Prostate gland (tissue), 2 donors: ENCODE measurements at regions not wholly inside any gene's neighbourhood (a gene's known extent, or its start where the extent isn't known, plus 50 kb on each side); places are given as distances from the start of the nearest gene placed in this dataset.

Experiments
- POLR2A ChIP-seq: fragments of 450-650 bp; IDR thresholded peaks from one replicate; pipeline ENCODE4 v1.6.1; 2016; ENCODE audit warnings: antibody characterized with exemption, mild to moderate bottlenecking
- POLR2AphosphoS5 ChIP-seq: sonication (generic); formaldehyde crosslinking; IDR thresholded peaks from one replicate; pipeline ENCODE4 v1.6.1; 2017; ENCODE audit warnings: antibody characterized with exemption
- TF ChIP-seq, protein P1 (sequence below), 4 experiments: fragments of 200-600 bp in 2 of 4; fragments of 450-650 bp in 2 of 4; sonication (generic) in 2 of 4; IDR thresholded peaks; 1 replicate in 3 of 4; 2 replicates in 1 of 4; pipeline ENCODE4 v1.5.1; 2016 to 2019; ENCODE audit warnings: antibody characterized with exemption in 4 of 4, mild to moderate bottlenecking in 2 of 4, moderate library complexity in 2 of 4

DNA sequence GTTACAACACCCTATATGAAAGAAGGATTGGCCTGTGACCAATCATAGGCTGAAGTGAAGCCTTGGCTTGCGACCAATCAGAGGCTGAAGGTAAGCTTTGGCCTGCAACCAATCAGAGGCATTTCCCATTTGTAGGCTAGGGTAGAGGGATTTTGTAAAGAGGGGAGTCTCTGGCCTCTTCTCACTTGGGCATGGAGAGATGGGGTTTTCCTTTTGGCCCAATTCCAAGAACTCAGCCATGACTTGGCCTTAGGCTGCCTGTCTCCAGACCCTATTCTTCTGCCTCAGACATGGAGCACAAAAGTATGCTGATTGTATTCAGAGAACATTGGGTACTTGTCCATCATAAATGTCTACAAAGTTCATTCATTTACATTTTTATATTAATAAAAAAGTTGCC, 308.3 kb downstream of the UTRN start:
- TF ChIP-seq, protein P1, sequence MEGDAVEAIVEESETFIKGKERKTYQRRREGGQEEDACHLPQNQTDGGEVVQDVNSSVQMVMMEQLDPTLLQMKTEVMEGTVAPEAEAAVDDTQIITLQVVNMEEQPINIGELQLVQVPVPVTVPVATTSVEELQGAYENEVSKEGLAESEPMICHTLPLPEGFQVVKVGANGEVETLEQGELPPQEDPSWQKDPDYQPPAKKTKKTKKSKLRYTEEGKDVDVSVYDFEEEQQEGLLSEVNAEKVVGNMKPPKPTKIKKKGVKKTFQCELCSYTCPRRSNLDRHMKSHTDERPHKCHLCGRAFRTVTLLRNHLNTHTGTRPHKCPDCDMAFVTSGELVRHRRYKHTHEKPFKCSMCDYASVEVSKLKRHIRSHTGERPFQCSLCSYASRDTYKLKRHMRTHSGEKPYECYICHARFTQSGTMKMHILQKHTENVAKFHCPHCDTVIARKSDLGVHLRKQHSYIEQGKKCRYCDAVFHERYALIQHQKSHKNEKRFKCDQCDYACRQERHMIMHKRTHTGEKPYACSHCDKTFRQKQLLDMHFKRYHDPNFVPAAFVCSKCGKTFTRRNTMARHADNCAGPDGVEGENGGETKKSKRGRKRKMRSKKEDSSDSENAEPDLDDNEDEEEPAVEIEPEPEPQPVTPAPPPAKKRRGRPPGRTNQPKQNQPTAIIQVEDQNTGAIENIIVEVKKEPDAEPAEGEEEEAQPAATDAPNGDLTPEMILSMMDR (IDR thresholded peaks at IDR 0.05): no peak
- TF ChIP-seq POLR2A (no peak), POLR2AphosphoS5 (no peak)
